CD14-positive monocyte (primary cell): ENCODE measurements at regions not wholly inside any gene's neighbourhood (a gene's known extent, or its start where the extent isn't known, plus 50 kb on each side); places are given as distances from the start of the nearest gene placed in this dataset.

Experiments used
- DNase-seq, 3 donors: peaks; one replicate each; pipeline ENCODE4 v3.0.0-alpha.2; 2011 to 2022
- H2AFZ ChIP-seq: 2 replicates; pipeline ENCODE4 v1.6.0; 2012; ENCODE audit warnings: mild to moderate bottlenecking, low read depth, low read length, inconsistent platforms; ENCODE audit not compliant: insufficient read depth, poor library complexity, severe bottlenecking
- H3K27ac ChIP-seq, 2 donors: 1 replicate in 1 of 2; 2 replicates in 1 of 2; pipeline ENCODE4 v1.5.1; 2012 to 2013; ENCODE audit warnings: low read length in 2 of 2, control low read depth in 1 of 2, inconsistent platforms in 1 of 2, low read depth in 1 of 2, mild to moderate bottlenecking in 1 of 2
- H3K27me3 ChIP-seq, 2 donors: one replicate each; pipeline versions ENCODE4 v1.6.0 to v1.6.1; 2011 to 2013; ENCODE audit warnings: low read length in 2 of 2; ENCODE audit not compliant: control insufficient read depth in 2 of 2, insufficient read depth in 2 of 2
- H3K36me3 ChIP-seq, 2 donors: replicated peaks in 1 of 2; 1 replicate in 1 of 2; 2 replicates in 1 of 2; pipeline versions ENCODE4 v1.5.1 to v1.6.1; 2012 to 2013; ENCODE audit warnings: low read length in 2 of 2, control low read depth in 1 of 2, inconsistent platforms in 1 of 2, mild to moderate bottlenecking in 1 of 2; ENCODE audit not compliant: insufficient read depth in 2 of 2, control insufficient read depth in 1 of 2
- H3K4me1 ChIP-seq, 2 donors: 1 replicate in 1 of 2; 2 replicates in 1 of 2; pipeline versions ENCODE4 v1.5.1 to v1.6.1; 2012 to 2013; ENCODE audit warnings: low read length in 2 of 2, control low read depth in 1 of 2, inconsistent platforms in 1 of 2, mild to moderate bottlenecking in 1 of 2, moderate library complexity in 1 of 2; ENCODE audit not compliant: insufficient read depth in 2 of 2, control insufficient read depth in 1 of 2
- H3K4me2 ChIP-seq: replicated peaks from 2 replicates; pipeline ENCODE3; 2012; ENCODE audit warnings: low read length, moderate library complexity, mild to moderate bottlenecking; ENCODE audit not compliant: poor library complexity, severe bottlenecking; ENCODE audit errors: extremely low read depth
- H3K4me3 ChIP-seq, 3 experiments: fragments of 200-600 bp in 1 of 3; sonication (generic) in 1 of 3; replicated peaks in 1 of 3; 1 replicate in 2 of 3; 2 replicates in 1 of 3; pipeline ENCODE4 v1.5.1; 2011 to 2013; ENCODE audit warnings: low read length in 3 of 3, mild to moderate bottlenecking in 3 of 3, control low read depth in 2 of 3, low read depth in 2 of 3, inconsistent platforms in 1 of 3, moderate library complexity in 1 of 3
- H3K79me2 ChIP-seq: 2 replicates; pipeline ENCODE4 v1.6.0; 2012; ENCODE audit warnings: mild to moderate bottlenecking, control low read depth, inconsistent platforms, low read length, moderate library complexity; ENCODE audit not compliant: insufficient read depth
- H3K9ac ChIP-seq: 2 replicates; pipeline ENCODE4 v1.6.0; 2017; ENCODE audit warnings: low read length, mild to moderate bottlenecking; ENCODE audit not compliant: insufficient read depth, poor library complexity, severe bottlenecking
- H3K9me3 ChIP-seq, 2 donors: replicated peaks in 1 of 2; 1 replicate in 1 of 2; 2 replicates in 1 of 2; pipeline versions ENCODE4 v1.5.1 to v1.6.1; 2012 to 2013; ENCODE audit warnings: low read length in 2 of 2, control low read depth in 1 of 2; ENCODE audit not compliant: control insufficient read depth in 1 of 2, insufficient read depth in 1 of 2
- H4K20me1 ChIP-seq: 2 replicates; pipeline ENCODE4 v1.6.0; 2012; ENCODE audit warnings: mild to moderate bottlenecking, low read length, control low read depth, moderate library complexity; ENCODE audit not compliant: insufficient read depth
- H3K27ac Mint-ChIP-seq, 7 donors: one replicate each; pipeline ENCODE4 v1.8.0; 2020; ENCODE audit warnings: mild to moderate bottlenecking in 7 of 7, mixed read lengths in 7 of 7, moderate library complexity in 6 of 7, inconsistent platforms in 2 of 7
- H3K27me3 Mint-ChIP-seq, 3 donors: one replicate each; pipeline ENCODE4 v1.8.0; 2021 to 2022; ENCODE audit warnings: low read depth in 3 of 3, mild to moderate bottlenecking in 3 of 3, mixed read lengths in 3 of 3, moderate library complexity in 3 of 3, inconsistent platforms in 1 of 3
- H3K36me3 Mint-ChIP-seq, 2 donors: one replicate each; pipeline ENCODE4 v1.8.0; 2020; ENCODE audit warnings: mixed read lengths in 2 of 2, inconsistent platforms in 1 of 2, mild to moderate bottlenecking in 1 of 2
- H3K4me1 Mint-ChIP-seq: one replicate; pipeline ENCODE4 v1.8.0; 2020; ENCODE audit warnings: mild to moderate bottlenecking, mixed read lengths
- H3K4me3 Mint-ChIP-seq, 2 donors: one replicate each; pipeline ENCODE4 v1.8.0; 2020; ENCODE audit warnings: mild to moderate bottlenecking in 2 of 2, mixed read lengths in 2 of 2, moderate library complexity in 1 of 2
- H3K9me3 Mint-ChIP-seq, 7 donors: one replicate each; pipeline ENCODE4 v1.8.0; 2020 to 2022; ENCODE audit warnings: mixed read lengths in 7 of 7, mild to moderate bottlenecking in 6 of 7, moderate library complexity in 6 of 7, inconsistent platforms in 2 of 7
- CTCF ChIP-seq: fragments of 200-600 bp; IDR thresholded peaks from one replicate; pipeline ENCODE4 v1.8.0; 2022; ENCODE audit warnings: antibody characterized with exemption, mild to moderate bottlenecking
- WGBS: methylation state at CpG from one replicate; pipeline ENCODE4 v1.1.5; 2013; ENCODE audit warnings: missing lambda C conversion rate; ENCODE audit not compliant: insufficient coverage; 5-methylcytosine and 5-hydroxymethylcytosine counted together
- intact Hi-C, 2 donors: fragments of 100-400 bp; cut with micrococcal nuclease; formaldehyde crosslinking; loops; one replicate each; pipeline versions ENCODE4 v1.15.0 to v1.15.1; 2023

- Histone ChIP-seq H3K4me2 (no peak overlapping the region), H3K27ac (no peak overlapping the region), H3K27me3 (no peaks in the 10 kb centered on the region), H3K4me3 (no peak overlapping the region), H3K9me3 (peaks cover 7 to 9% of the 10 kb centered on the region in 2 donors), H2AFZ (no peak overlapping the region), H3K79me2 (no peaks in the 10 kb centered on the region), H3K9ac (no peak overlapping the region), H3K36me3 (no peaks in the 10 kb centered on the region), H3K4me1 (no peaks in the 10 kb centered on the region), H4K20me1 (no peaks in the 10 kb centered on the region)
- WGBS, result 100% methylated on average over 3 of the region's 7 CpGs
- Mint-ChIP-seq H3K36me3 (no peaks in the 10 kb centered on the region), H3K4me1 (no peaks in the 10 kb centered on the region), H3K9me3 (peaks cover 0 to 14% (median 7%) of the 10 kb centered on the region in 7 donors), H3K27me3 (peaks cover 3 to 13% (median 8%) of the 10 kb centered on the region in 3 donors), H3K4me3 (no peak overlapping the region), H3K27ac (no peak overlapping the region)
- no peak for TF ChIP-seq CTCF
- intact Hi-C loops, result no loop called here
- DNase-seq, result no peak
Measured at GRCh38 chr1:29426701-29427279, 190.5 kb downstream of the PTPRU start.

GRCh38 chr1:29425631-29426030 lies 189.3 kb downstream of the PTPRU start:
- H3K36me3 ChIP-seq, result no peaks in the 10 kb centered on the region
- H3K4me1 Mint-ChIP-seq, result no peaks in the 10 kb centered on the region
- H3K9me3 Mint-ChIP-seq, result peaks cover 0 to 8% (median 2%) of the 10 kb centered on the region in 7 donors
- no peak overlapping the region for H3K9ac ChIP-seq
- no peak for TF ChIP-seq CTCF
- no peak overlapping the region for H2AFZ ChIP-seq
- H3K4me3 Mint-ChIP-seq, result no peak overlapping the region
- H3K27ac Mint-ChIP-seq, result no peak overlapping the region
- no CpG with 5 or more reads among the region's 2 CpGs for WGBS
- H3K27me3 ChIP-seq, result no peaks in the 10 kb centered on the region
- no peak overlapping the region for H3K4me3 ChIP-seq
- no peak overlapping the region for H3K4me2 ChIP-seq
- no peak overlapping the region for H3K27ac ChIP-seq
- no peaks in the 10 kb centered on the region for H4K20me1 ChIP-seq
- peaks cover 0 to 5% of the 10 kb centered on the region in 2 donors for H3K9me3 ChIP-seq
- H3K27me3 Mint-ChIP-seq, result peaks cover 3 to 14% (median 12%) of the 10 kb centered on the region in 3 donors
- H3K4me1 ChIP-seq, result no peaks in the 10 kb centered on the region
- no peaks in the 10 kb centered on the region for H3K36me3 Mint-ChIP-seq
- DNase-seq, result no peak
- intact Hi-C loops, result no loop called here
- no peaks in the 10 kb centered on the region for H3K79me2 ChIP-seq
